KOPT-K1 (cell line): ENCODE measurements at regions not wholly inside any gene's neighbourhood (a gene's known extent, or its start where the extent isn't known, plus 50 kb on each side); places are given as distances from the start of the nearest gene placed in this dataset.

Source experiments
- H3K27ac ChIP-seq: fragments of 200-600 bp; sonication (generic); 2 replicates; pipeline ENCODE4 v1.5.1; 2016; ENCODE audit warnings: antibody characterized with exemption, mild to moderate bottlenecking, low read depth, low read length; ENCODE audit not compliant: poor library complexity, severe bottlenecking
- H3K36me3 ChIP-seq: fragments of 200-600 bp; sonication (generic); 2 replicates; pipeline ENCODE4 v1.5.1; 2017; ENCODE audit warnings: antibody characterized with exemption, mild to moderate bottlenecking, low read length, moderate library complexity; ENCODE audit not compliant: insufficient read depth
- H3K9me3 ChIP-seq: fragments of 200-600 bp; sonication (generic); 2 replicates; pipeline ENCODE4 v1.5.1; 2017; ENCODE audit warnings: antibody characterized with exemption, low read length, mild to moderate bottlenecking; ENCODE audit not compliant: insufficient read depth, poor library complexity, severe bottlenecking

GRCh38 chr6:98775205-98775604 lies 59.2 kb upstream of the POU3F2 start:
- no peaks in the 10 kb centered on the region for H3K9me3 ChIP-seq
- H3K36me3 ChIP-seq = no peaks in the 10 kb centered on the region

GRCh38 chr6:98777762-98778161 lies 56.6 kb upstream of the POU3F2 start:
- H3K27ac ChIP-seq = peak overlapping the region; percentile 69
- H3K9me3 ChIP-seq = no peaks in the 10 kb centered on the region
- H3K36me3 ChIP-seq = no peaks in the 10 kb centered on the region

More at GRCh38 chr6:98775205-98775604, 59.2 kb upstream of the POU3F2 start:
- no peak overlapping the region for H3K27ac ChIP-seq

GRCh38 chr6:98779618-98780017 lies 54.8 kb upstream of the POU3F2 start:
- Histone ChIP-seq H3K27ac (no peak overlapping the region), H3K9me3 (no peaks in the 10 kb centered on the region), H3K36me3 (no peaks in the 10 kb centered on the region)

- no peaks in the 10 kb centered on the region for H3K9me3 ChIP-seq
Observed at GRCh38 chr6:98782772-98783171, 51.6 kb upstream of the POU3F2 start.

GRCh38 chr6:98783578-98783977 lies 50.8 kb upstream of the POU3F2 start:
- no peaks in the 10 kb centered on the region for H3K36me3 ChIP-seq
- no peaks in the 10 kb centered on the region for H3K9me3 ChIP-seq
- H3K27ac ChIP-seq = no peak overlapping the region

More at GRCh38 chr6:98782772-98783171, 51.6 kb upstream of the POU3F2 start:
- no peaks in the 10 kb centered on the region for H3K36me3 ChIP-seq
- no peak overlapping the region for H3K27ac ChIP-seq
